Breast epithelium (tissue), 3 donors: ENCODE measurements at regions not wholly inside any gene's neighbourhood (a gene's known extent, or its start where the extent isn't known, plus 50 kb on each side); places are given as distances from the start of the nearest gene placed in this dataset.

Experiments
- CTCF ChIP-seq, 3 donors: fragments of 450-650 bp; IDR thresholded peaks; one replicate each; pipeline ENCODE4 v1.5.1; 2016 to 2017; ENCODE audit warnings: antibody characterized with exemption in 3 of 3, mild to moderate bottlenecking in 3 of 3, moderate library complexity in 3 of 3
- POLR2A ChIP-seq: fragments of 450-650 bp; IDR thresholded peaks from one replicate; pipeline ENCODE4 v1.6.1; 2016; ENCODE audit warnings: antibody characterized with exemption, mild to moderate bottlenecking, moderate library complexity

DNA sequence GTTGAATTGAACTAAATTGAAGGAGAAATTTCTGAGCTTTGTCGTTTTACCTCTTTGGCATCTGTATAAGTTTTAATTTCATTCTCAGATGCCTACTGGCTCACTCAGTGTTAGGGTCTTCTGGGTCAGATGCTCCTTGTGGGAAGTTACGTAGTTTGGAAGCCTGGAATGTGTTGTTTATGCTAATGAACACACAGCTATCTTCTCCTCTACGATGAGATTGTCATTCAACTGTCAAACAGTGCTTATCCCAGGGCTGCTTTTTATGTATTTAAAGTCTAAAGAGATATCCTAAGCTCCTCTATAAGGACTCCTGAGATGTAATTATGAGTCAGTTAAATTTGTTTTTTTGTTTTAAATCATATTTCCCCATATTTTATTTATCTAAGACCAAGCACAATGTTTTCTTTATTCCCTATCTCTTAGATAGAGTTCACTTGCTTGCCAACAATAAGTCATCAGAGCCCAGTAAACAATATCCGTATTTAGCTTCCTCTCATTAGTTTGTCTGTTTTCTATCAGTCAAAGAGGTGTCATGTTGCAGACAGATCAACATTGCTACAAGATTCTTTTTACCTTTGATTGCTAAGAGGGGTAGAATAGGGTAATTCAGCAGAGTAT is 368.0 kb upstream of the PDE3A start:
- no peak for TF ChIP-seq POLR2A
- TF ChIP-seq CTCF (IDR thresholded peaks at IDR 0.05) = no peak
